Activated naive CD4-positive, alpha-beta T cell treated with anti-CD3 and anti-CD28 coated beads, Interleukin-2, amount 50 U/mL, for 16 hours (primary cell): ENCODE measurements at regions not wholly inside any gene's neighbourhood (a gene's known extent, or its start where the extent isn't known, plus 50 kb on each side); places are given as distances from the start of the nearest gene placed in this dataset.
A peak's percentile ranks its signal among the peaks of the same experiment; 100 is the strongest.
"Not testable (repeated sequence)": the region's sequence is repeated elsewhere in the genome, so short reads cannot be mapped to it uniquely, and the experiment has no call there.

Source experiments
- DNase-seq: peaks from one replicate; pipeline ENCODE4 v3.0.0-alpha.2; 2020

DNA sequence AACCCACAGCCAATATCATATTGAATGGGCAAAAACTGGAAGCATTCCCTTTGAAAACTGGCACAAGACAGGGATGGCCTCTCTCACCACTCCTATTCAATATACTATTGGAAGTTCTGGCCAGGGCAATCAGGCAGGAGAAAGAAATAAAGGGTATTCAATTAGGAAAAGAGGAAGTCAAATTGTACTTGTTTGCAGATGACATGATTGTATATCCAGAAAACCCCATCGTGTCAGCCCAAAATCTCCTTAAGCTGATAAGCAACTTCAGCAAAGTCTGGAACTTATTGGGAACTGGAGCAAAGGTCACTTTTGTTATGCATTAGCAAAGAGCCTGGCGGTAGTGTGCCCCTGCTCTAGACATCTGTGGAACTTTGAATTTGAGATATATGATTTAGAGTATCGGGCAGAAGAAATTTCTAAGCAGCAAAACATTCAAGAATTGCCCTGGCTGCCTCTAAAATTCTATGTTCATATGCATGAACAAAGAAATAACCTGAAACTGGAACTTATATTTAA is 53.4 kb upstream of the PSMA1 start:
- DNase-seq = not testable (repeated sequence)

DNA sequence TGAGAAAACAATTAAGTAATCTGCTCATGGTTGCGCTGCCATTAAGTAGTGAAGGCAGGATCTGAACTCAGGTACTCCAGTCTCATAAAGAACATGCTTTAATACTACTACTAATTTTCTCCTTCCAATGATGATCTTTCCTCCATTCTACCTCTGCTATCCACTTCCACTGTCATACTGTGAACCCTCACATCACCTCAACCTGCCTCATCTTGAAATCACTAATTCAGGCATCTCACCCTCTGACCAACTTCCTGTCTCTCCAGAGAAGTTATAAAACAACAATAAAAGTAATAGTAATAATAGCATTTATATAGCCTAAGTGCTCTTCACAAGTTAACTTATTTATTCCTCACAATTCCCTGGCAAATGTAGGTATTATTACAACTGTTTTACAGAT is 57.1 kb upstream of the PSMA1 start:
- DNase-seq = no peak

DNA sequence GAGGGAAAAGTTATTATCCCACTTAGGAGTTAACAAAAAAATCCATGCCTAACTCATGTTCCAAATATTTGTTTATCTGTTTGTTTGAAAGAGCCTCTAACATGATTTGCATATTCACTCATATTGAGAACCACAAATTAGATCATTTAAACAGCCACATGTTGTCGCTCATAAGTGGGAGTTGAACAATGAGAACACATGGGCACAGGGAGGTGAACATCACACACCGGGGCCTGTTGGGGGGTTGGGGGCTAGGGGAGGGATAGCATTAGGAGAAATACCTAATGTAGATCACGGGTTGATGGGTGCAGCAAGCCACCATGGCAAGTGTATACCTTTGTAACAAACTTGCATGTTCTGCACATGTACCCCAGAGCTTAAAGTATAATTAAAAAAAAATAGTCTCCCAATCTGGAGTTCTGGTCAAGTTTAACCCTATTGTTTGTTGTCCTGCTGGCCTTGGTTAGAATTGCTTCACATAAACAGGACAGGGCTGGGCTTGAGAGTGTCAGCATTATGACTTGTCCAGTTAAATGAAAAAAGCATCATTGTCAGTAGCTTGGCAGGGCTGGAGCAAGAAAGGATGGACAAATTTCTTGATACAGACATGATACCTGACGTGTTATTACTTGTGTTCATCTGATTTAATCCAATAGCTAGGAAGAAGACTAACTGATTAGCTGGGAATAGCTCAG is 57.8 kb upstream of the PSMA1 start:
- no peak for DNase-seq

DNA sequence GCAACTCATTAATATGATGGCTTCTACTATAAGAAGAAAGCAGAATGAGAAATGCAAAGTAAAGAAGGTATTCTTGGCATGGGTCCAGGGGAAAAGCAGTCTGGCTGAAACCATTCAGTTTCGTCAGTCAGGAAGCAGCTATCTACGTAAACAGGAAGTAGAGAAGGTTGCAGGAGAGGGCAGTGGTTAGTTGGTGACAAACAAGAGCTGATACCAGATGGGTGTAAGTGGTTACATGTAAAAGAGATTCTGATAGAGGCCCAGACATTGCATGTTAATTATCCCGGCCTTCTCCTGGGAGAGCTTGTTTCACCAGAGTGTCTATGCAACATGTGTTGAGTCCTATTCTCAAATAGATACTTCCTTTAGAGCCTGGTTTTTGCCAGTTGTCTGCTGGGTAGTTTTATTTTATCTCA is 58.4 kb upstream of the PSMA1 start:
- DNase-seq = peak; percentile 22

DNA sequence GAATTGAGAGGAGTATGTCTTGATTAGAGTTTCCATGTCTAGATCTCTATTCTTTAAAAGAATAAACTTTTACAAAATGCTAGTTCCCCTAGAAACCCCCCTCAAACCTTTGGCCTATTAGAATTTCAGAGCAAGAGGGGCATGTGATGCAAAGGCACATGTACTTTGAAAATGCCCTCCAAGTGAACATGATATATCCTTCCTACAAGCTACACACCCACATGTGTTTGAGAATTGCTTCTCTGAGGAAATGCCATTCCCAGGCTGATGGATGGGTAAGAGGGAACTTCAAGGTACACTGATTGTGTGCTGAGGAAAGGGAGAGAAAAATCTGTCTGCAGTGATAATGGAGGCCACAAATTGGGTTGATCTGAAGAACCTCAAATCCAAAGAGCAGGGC is 59.5 kb upstream of the PSMA1 start:
- DNase-seq = no peak

DNA sequence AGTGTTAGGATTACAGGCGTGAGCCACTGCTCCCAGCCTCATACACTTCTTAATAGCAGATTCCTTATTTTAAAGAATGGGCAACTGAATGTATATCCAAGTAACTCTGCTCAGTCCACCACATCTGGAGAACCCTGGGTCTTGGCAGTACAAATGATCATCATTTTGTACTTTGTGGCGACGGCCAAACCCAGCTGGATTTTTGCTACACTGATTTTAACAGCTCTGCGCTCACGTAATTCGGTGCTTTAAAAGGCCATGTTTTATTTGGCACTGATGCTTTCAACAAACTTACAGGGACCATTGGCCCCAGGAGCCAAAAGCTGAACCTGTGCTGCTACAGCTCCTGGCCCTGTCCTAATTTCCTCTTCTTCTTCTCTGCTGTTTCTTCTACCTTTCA is 60.8 kb upstream of the PDE3B start:
- DNase-seq = no peak

- no peak for DNase-seq
These were observed 60.2 kb upstream of the PDE3B start for GRCh38 chr11:14583252-14584034.

DNA sequence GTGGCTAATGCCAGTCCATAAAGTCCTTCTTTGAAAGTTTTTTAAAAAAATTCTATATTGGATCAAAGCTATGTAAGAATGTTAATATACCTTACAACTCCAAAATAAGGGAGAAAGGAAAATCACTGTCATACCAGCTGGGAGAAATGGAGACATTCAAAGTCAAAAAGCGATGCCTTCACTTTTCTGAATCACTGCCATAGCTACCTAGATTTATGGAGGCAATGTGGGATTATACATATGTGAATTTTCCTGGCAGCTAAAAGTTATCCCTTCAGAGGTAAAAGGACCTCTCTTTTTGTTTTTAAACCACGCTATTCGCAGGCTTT is 59.6 kb upstream of the PDE3B start:
- DNase-seq = no peak

- no peak for DNase-seq
These were observed 59.0 kb upstream of the PDE3B start for GRCh38 chr11:14584595-14584994.

- no peak for DNase-seq
These were observed 58.2 kb upstream of the PDE3B start for GRCh38 chr11:14585438-14585837.

GRCh38 chr11:14587258-14587657 is 56.3 kb upstream of the PDE3B start:
- DNase-seq = no peak

- DNase-seq = no peak
These were observed 54.9 kb upstream of the PDE3B start for GRCh38 chr11:14588681-14589080.

- no peak for DNase-seq
These were observed 54.2 kb upstream of the PDE3B start for GRCh38 chr11:14589421-14589820.

- not testable (repeated sequence) for DNase-seq
These were observed 52.6 kb upstream of the PDE3B start for GRCh38 chr11:14591046-14591445.

GRCh38 chr11:14593671-14594070 is 49.9 kb upstream of the PDE3B start:
- no peak for DNase-seq
